ENCODE measurements at regions not wholly inside any gene's neighbourhood (a gene's known extent, or its start where the extent isn't known, plus 50 kb on each side); places are given as distances from the start of the nearest gene placed in this dataset.
"Not testable (repeated sequence)": the region's sequence is repeated elsewhere in the genome, so short reads cannot be mapped to it uniquely, and the experiment has no call there.

GRCh38 chr7:16369855-16370254 lies 51.5 kb downstream of the CRPPA start:
- TF ChIP-seq CTCF (IDR thresholded peaks at IDR 0.05): no peak
- no peak for ATAC-seq (ENCODE audit: low FRiP score)

GRCh38 chr7:16369309-16369708 lies 52.0 kb downstream of the CRPPA start:
- not testable (repeated sequence) for ATAC-seq (ENCODE audit: low FRiP score)

More at GRCh38 chr7:16369855-16370254, 51.5 kb downstream of the CRPPA start:
- no peak for DNase-seq (ENCODE audit: low spot score)

GRCh38 chr7:16368885-16369284 lies 52.5 kb downstream of the CRPPA start:
- no peak for TF ChIP-seq CTCF (IDR thresholded peaks at IDR 0.05)
- ATAC-seq (ENCODE audit: low FRiP score) (no peak), DNase-seq (ENCODE audit: low spot score) (no peak)

More at GRCh38 chr7:16369309-16369708, 52.0 kb downstream of the CRPPA start:
- not testable (repeated sequence) for DNase-seq (ENCODE audit: low spot score)

GRCh38 chr7:16367115-16367514 lies 54.2 kb downstream of the CRPPA start:
- DNase-seq (ENCODE audit: low spot score) (no peak), ATAC-seq (ENCODE audit: low FRiP score) (no peak)
- no peak for TF ChIP-seq CTCF (IDR thresholded peaks at IDR 0.05)

- TF ChIP-seq CTCF (IDR thresholded peaks at IDR 0.05): no peak
- ATAC-seq (ENCODE audit: low FRiP score) (no peak), DNase-seq (ENCODE audit: low spot score) (no peak)
Observed at GRCh38 chr7:16365952-16366351, 55.4 kb downstream of the CRPPA start.

GRCh38 chr7:16365177-16365576 lies 56.2 kb downstream of the CRPPA start:
- TF ChIP-seq CTCF (IDR thresholded peaks at IDR 0.05): no peak
- DNase-seq (ENCODE audit: low spot score) (no peak), ATAC-seq (ENCODE audit: low FRiP score) (no peak)

- no peak for DNase-seq (ENCODE audit: low spot score)
- TF ChIP-seq CTCF (IDR thresholded peaks at IDR 0.05): no peak
- ATAC-seq (ENCODE audit: low FRiP score): no peak
Observed at GRCh38 chr7:16359216-16359615, 62.1 kb downstream of the CRPPA start.

GRCh38 chr7:16357921-16358320 lies 63.4 kb downstream of the CRPPA start:
- no peak for TF ChIP-seq CTCF (IDR thresholded peaks at IDR 0.05)
- no peak for ATAC-seq (ENCODE audit: low FRiP score)
- DNase-seq (ENCODE audit: low spot score): no peak
